GM10266 (cell line): ENCODE measurements at regions not wholly inside any gene's neighbourhood (a gene's known extent, or its start where the extent isn't known, plus 50 kb on each side); places are given as distances from the start of the nearest gene placed in this dataset.
"Not testable (repeated sequence)": the region's sequence is repeated elsewhere in the genome, so short reads cannot be mapped to it uniquely, and the experiment has no call there.

ENCODE experiments used
- DNase-seq: peaks from one replicate; pipeline ENCODE4 v3.0.0; 2012; ENCODE audit errors: extremely low spot score
- TF ChIP-seq, protein P1 (sequence below): IDR thresholded peaks from 2 replicates; pipeline ENCODE4 v1.5.1; 2012; ENCODE audit warnings: mild to moderate bottlenecking, low read depth; ENCODE audit not compliant: control insufficient read depth, insufficient read depth; ENCODE audit errors: missing control alignments

GRCh38 chr3:26280517-26280916, 342.1 kb upstream of the LRRC3B start:
- TF ChIP-seq, protein P1, sequence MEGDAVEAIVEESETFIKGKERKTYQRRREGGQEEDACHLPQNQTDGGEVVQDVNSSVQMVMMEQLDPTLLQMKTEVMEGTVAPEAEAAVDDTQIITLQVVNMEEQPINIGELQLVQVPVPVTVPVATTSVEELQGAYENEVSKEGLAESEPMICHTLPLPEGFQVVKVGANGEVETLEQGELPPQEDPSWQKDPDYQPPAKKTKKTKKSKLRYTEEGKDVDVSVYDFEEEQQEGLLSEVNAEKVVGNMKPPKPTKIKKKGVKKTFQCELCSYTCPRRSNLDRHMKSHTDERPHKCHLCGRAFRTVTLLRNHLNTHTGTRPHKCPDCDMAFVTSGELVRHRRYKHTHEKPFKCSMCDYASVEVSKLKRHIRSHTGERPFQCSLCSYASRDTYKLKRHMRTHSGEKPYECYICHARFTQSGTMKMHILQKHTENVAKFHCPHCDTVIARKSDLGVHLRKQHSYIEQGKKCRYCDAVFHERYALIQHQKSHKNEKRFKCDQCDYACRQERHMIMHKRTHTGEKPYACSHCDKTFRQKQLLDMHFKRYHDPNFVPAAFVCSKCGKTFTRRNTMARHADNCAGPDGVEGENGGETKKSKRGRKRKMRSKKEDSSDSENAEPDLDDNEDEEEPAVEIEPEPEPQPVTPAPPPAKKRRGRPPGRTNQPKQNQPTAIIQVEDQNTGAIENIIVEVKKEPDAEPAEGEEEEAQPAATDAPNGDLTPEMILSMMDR = no peak
- no peak for DNase-seq

- no peak for DNase-seq
- TF ChIP-seq, protein P1 = no peak
Measured at GRCh38 chr3:26281284-26281985, 341.1 kb upstream of the LRRC3B start.

- DNase-seq = not testable (repeated sequence)
Measured at GRCh38 chr3:26284503-26284902, 338.1 kb upstream of the LRRC3B start.

GRCh38 chr3:26291840-26292239, 330.7 kb upstream of the LRRC3B start:
- TF ChIP-seq, protein P1 = no peak
- no peak for DNase-seq

- TF ChIP-seq, protein P1 = no peak
Measured at GRCh38 chr3:26292780-26293179, 329.8 kb upstream of the LRRC3B start.

DNA sequence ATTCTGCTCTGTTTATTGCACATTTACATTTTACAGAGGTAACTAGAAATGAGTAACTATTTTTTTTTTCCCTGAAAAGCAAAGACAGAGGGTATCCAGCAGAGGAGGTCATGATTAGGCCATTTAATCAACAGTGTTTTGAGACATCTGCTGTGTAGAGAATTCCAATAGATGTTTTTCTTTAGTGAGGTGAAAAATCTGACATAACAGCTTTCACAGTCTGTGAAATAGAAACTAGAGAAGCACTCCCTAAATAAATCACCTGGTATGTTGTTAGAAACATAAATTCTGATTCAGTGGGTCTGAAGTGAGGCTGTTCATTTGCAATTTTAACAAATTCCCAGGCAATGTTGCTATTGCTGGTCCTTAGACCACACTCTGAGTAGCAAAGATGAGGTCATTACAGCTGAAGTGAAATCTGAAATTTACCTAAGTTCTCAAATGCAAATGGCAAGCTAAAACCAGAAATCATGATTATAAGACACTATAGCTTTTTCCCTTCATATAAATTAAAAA, 329.2 kb upstream of the LRRC3B start:
- DNase-seq = no peak
- TF ChIP-seq, protein P1 = no peak

More at GRCh38 chr3:26292780-26293179, 329.8 kb upstream of the LRRC3B start:
- no peak for DNase-seq

DNA sequence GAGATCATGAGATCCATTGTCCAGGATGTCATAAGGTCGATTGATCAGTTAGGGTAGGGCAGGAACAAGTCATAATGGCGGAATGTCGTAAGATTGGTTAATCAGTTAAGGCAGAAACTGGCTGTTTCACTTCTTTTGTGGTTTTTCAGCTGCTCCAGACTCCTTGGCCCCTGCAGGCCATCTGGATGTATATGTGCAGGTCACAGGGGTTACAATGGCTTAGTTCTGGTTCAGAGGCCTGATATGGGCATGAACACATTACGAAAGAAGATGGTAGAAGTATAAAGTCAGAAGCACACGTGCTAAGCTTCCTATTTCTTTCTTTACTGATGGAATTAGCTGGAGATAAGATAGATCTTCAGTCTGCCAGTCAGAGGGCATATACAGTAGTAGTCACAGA, 315.4 kb upstream of the LRRC3B start:
- TF ChIP-seq, protein P1 = no peak

More for the DNA sequence above, 315.4 kb upstream of the LRRC3B start:
- DNase-seq = no peak
